ENCODE measurements at regions not wholly inside any gene's neighbourhood (a gene's known extent, or its start where the extent isn't known, plus 50 kb on each side); places are given as distances from the start of the nearest gene placed in this dataset.

GRCh38 chr17:77022766-77023165 lies 118.0 kb upstream of the SEC14L1 start:
- H3K79me2 ChIP-seq (ENCODE audit: insufficient read depth, low read length) = no peaks in the 10 kb centered on the region
- H3K27me3 Mint-ChIP-seq (ENCODE audit: low read depth in 3 of 3) = peaks cover 0 to 7% (median 3%) of the 10 kb centered on the region in 3 donors
- WGBS (ENCODE audit: insufficient coverage) = no CpG with 5 or more reads among the region's 2 CpGs
- H2AFZ ChIP-seq (ENCODE audit: insufficient read depth, low read depth, low read length, poor library complexity, severe bottlenecking) = no peak overlapping the region
- DNase-seq = no peak
- no peak overlapping the region for H3K4me3 ChIP-seq (replicated peaks in 1 of 3; ENCODE audit: low read depth in 2 of 3, low read length in 3 of 3)
- no peaks in the 10 kb centered on the region for H3K4me1 Mint-ChIP-seq
- no peak overlapping the region for H3K27ac ChIP-seq (ENCODE audit: low read depth in 1 of 2, low read length in 2 of 2)
- no peaks in the 10 kb centered on the region for H3K36me3 ChIP-seq (replicated peaks in 1 of 2; ENCODE audit: control insufficient read depth in 1 of 2, insufficient read depth in 2 of 2, low read length in 2 of 2)
- H3K4me2 ChIP-seq (replicated peaks; ENCODE audit: extremely low read depth, low read length, poor library complexity, severe bottlenecking) = no peak overlapping the region
- H3K4me1 ChIP-seq (ENCODE audit: control insufficient read depth in 1 of 2, insufficient read depth in 2 of 2, low read length in 2 of 2) = no peaks in the 10 kb centered on the region
- H3K27ac Mint-ChIP-seq = no peak overlapping the region
- H3K36me3 Mint-ChIP-seq = no peaks in the 10 kb centered on the region
- H3K9me3 Mint-ChIP-seq = peaks cover 4 to 23% (median 15%) of the 10 kb centered on the region in 7 donors
- intact Hi-C loops (cut with micrococcal nuclease) = no loop called here
- no peak overlapping the region for H3K9ac ChIP-seq (ENCODE audit: insufficient read depth, low read length, poor library complexity, severe bottlenecking)
- no peak for TF ChIP-seq CTCF (IDR thresholded peaks at IDR 0.05)
- no peaks in the 10 kb centered on the region for H4K20me1 ChIP-seq (ENCODE audit: insufficient read depth, low read length)
- H3K4me3 Mint-ChIP-seq = no peak overlapping the region
- peaks cover 17 to 21% of the 10 kb centered on the region in 2 donors for H3K9me3 ChIP-seq (replicated peaks in 1 of 2; ENCODE audit: control insufficient read depth in 1 of 2, insufficient read depth in 1 of 2, low read length in 2 of 2)
- no peaks in the 10 kb centered on the region for H3K27me3 ChIP-seq (ENCODE audit: control insufficient read depth in 2 of 2, insufficient read depth in 2 of 2, low read length in 2 of 2)

- no peaks in the 10 kb centered on the region for H3K4me1 ChIP-seq (ENCODE audit: control insufficient read depth in 1 of 2, insufficient read depth in 2 of 2, low read length in 2 of 2)
- H3K36me3 ChIP-seq (replicated peaks in 1 of 2; ENCODE audit: control insufficient read depth in 1 of 2, insufficient read depth in 2 of 2, low read length in 2 of 2) = no peaks in the 10 kb centered on the region
- H3K27me3 Mint-ChIP-seq (ENCODE audit: low read depth in 3 of 3) = peaks cover 0 to 8% (median 2%) of the 10 kb centered on the region in 3 donors
- H3K27ac Mint-ChIP-seq = no peak overlapping the region
- H3K36me3 Mint-ChIP-seq = no peaks in the 10 kb centered on the region
- H3K4me3 Mint-ChIP-seq = no peak overlapping the region
- no peak for TF ChIP-seq CTCF (IDR thresholded peaks at IDR 0.05)
- no peak overlapping the region for H3K4me3 ChIP-seq (replicated peaks in 1 of 3; ENCODE audit: low read depth in 2 of 3, low read length in 3 of 3)
- 100% methylated on average over 1 of the region's 2 CpGs for WGBS (ENCODE audit: insufficient coverage)
- no peak overlapping the region for H3K9ac ChIP-seq (ENCODE audit: insufficient read depth, low read length, poor library complexity, severe bottlenecking)
- H3K27ac ChIP-seq (ENCODE audit: low read depth in 1 of 2, low read length in 2 of 2) = no peak overlapping the region
- H3K9me3 ChIP-seq (replicated peaks in 1 of 2; ENCODE audit: control insufficient read depth in 1 of 2, insufficient read depth in 1 of 2, low read length in 2 of 2) = peaks cover 36 to 37% of the 10 kb centered on the region in 2 donors
- no peak overlapping the region for H2AFZ ChIP-seq (ENCODE audit: insufficient read depth, low read depth, low read length, poor library complexity, severe bottlenecking)
- no peak overlapping the region for H3K4me2 ChIP-seq (replicated peaks; ENCODE audit: extremely low read depth, low read length, poor library complexity, severe bottlenecking)
- H3K27me3 ChIP-seq (ENCODE audit: control insufficient read depth in 2 of 2, insufficient read depth in 2 of 2, low read length in 2 of 2) = no peaks in the 10 kb centered on the region
- no peaks in the 10 kb centered on the region for H4K20me1 ChIP-seq (ENCODE audit: insufficient read depth, low read length)
- intact Hi-C loops (cut with micrococcal nuclease) = no loop called here
- DNase-seq = no peak
- no peaks in the 10 kb centered on the region for H3K79me2 ChIP-seq (ENCODE audit: insufficient read depth, low read length)
- no peaks in the 10 kb centered on the region for H3K4me1 Mint-ChIP-seq
- peaks cover 7 to 48% (median 37%) of the 10 kb centered on the region in 7 donors for H3K9me3 Mint-ChIP-seq
These were observed 115.0 kb upstream of the SEC14L1 start for GRCh38 chr17:77025781-77026180.

Data from CD14-positive monocyte (primary cell).